T47D (cell line): ENCODE measurements at regions not wholly inside any gene's neighbourhood (a gene's known extent, or its start where the extent isn't known, plus 50 kb on each side); places are given as distances from the start of the nearest gene placed in this dataset.
"Not testable (repeated sequence)": the region's sequence is repeated elsewhere in the genome, so short reads cannot be mapped to it uniquely, and the experiment has no call there.

Source experiments
- DNase-seq, 2 experiments: peaks; one replicate each; pipeline versions ENCODE4 v3.0.0 to v3.0.0-alpha.2; 2011 to 2012; ENCODE audit warnings: low read depth in 1 of 2, low spot score in 1 of 2
- JUND ChIP-seq: IDR thresholded peaks from 2 replicates; pipeline ENCODE4 v1.6.1; 2012; ENCODE audit warnings: low read depth
- in situ Hi-C: cut with HindIII; loops from 2 replicates; pipeline ENCODE4 v1.10.0; 2016; ENCODE audit warnings: low sequenced_read_pairs, low pct_unique_long_range_greater_than_20kb

DNA sequence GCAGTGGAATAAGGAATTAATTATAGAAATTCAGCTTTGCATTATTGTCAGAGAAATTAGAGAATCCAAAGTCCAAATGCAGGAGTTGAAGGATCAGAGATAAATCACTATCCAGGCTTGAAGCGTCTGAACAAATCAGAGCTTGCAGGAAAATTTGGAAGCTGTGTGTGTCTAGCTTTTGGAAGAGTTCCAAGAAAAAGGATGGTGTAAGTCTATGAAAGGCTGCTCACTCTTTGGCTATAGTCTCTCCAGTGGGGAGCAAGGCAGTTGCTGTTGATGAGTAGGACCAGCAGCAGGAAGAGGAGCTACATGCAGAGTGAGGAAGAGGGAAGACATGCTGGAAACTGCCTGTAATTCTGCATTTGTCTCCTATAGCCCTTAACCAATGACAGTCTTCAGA lies 464.3 kb upstream of the GRM7 start:
- no peak for TF ChIP-seq JUND
- in situ Hi-C loops: no loop called here
- no peak for DNase-seq

DNA sequence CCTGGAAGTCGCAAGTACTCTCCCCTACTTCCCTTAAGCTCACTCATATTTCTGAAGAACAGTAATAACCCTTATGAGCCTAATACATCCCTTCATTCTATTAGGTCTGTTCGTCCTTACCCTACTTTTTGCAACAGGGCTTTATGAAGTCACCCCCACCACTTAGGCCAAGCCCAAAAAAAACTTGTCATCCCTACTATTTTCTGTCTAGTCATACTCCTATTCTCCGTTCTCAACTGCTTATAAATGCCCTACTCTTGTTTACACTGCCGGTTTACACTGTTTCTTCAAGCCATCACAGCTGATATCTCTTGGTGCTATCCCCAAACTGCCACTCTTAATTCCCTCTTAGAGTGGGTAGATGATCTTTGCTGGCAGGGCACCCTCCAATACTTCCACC lies 458.2 kb upstream of the GRM7 start:
- DNase-seq, in situ Hi-C loops: not testable (repeated sequence)

- in situ Hi-C loops, DNase-seq: not testable (repeated sequence)
Measured at GRCh38 chr3:6406923-6407322, 454.0 kb upstream of the GRM7 start.

- TF ChIP-seq JUND: no peak
- no peak for DNase-seq
- in situ Hi-C loops: no loop called here
Measured at GRCh38 chr3:6416049-6416661, 444.8 kb upstream of the GRM7 start.

DNA sequence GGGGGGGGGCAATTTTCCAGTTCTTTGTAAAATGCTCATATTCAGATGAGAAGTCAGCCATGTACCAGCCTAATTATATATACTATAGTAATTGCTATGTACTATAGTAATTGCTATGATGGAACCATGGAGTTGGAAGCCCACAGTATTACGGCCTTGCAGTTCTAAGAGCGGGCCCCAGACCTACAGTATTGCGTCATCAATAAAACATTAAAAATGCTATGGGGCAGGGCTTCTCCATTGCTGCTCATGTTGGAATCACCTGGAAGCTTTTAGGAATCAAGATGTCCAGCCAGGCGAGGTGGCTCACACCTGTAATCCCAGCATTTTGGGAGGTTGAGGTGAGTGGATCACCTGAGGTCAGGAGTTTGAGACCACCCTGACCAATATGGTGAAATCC lies 443.7 kb upstream of the GRM7 start:
- TF ChIP-seq JUND: no peak
- DNase-seq: no peak
- in situ Hi-C loops: no loop called here

GRCh38 chr3:6418485-6418884 lies 442.4 kb upstream of the GRM7 start:
- no peak for TF ChIP-seq JUND
- in situ Hi-C loops: no loop called here
- DNase-seq: no peak

DNA sequence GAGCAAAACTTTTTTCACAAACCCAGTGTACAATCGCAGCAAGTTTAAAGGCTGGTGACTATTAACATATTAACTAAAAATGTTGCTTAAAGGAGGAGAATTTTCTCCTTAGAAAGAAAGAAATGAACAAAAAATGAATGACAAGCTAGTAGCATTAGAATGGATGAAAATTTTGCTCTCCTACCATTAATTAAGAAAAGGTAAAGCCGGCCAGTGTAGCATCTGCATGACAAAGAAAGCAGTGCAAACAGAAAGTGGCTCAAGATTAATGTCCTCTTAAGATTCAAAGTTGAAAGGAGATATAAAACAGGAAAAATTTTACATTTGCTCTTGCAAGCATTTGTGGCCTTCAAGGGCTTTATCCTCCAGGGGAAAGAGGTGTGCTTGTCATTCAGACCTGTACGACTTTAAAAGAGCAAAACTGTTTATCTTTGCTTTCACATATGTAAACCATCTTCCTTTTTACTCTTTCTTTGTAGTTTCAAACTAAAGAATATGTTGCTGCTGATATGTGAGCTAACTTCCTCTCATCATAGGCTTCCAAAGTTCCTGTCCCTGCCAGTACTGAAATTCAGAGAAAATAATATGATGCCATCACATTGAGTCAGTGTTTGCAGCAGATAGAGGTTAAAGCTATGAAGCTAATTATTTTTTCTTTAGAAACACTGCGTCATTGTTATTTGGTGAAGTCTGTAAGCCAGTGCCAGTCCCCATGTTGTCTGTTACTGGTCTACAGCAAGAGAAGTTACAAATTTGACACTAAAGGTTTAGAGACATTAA lies 439.1 kb upstream of the GRM7 start:
- no peak for DNase-seq
- in situ Hi-C loops: no loop called here
- TF ChIP-seq JUND: no peak

DNA sequence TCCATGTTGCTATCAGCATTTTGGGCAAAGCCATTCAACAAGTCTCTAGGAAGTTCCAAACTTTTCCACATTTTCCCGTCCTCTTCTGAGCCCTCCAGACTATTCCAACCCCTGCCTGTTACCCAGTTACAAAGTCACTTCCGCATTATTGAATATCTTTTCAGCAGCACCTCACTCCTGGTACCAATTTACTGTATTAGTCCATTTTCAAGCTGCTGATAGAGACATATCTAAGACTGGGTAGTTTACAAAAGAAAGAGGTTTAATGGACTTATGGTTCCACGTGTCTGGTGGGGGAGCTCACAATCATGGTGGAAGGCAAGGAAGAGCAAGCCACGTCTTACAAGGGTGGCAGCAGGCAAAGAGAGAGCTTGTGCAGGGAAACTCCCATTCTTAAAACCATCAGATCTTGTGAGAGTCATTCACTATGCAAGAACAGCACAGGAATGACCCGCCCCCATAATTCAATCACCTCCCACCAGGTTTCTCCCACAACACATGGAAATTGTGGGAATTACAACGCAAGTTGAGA lies 435.6 kb upstream of the GRM7 start:
- in situ Hi-C loops: no loop called here
- DNase-seq: no peak
- TF ChIP-seq JUND: no peak

DNA sequence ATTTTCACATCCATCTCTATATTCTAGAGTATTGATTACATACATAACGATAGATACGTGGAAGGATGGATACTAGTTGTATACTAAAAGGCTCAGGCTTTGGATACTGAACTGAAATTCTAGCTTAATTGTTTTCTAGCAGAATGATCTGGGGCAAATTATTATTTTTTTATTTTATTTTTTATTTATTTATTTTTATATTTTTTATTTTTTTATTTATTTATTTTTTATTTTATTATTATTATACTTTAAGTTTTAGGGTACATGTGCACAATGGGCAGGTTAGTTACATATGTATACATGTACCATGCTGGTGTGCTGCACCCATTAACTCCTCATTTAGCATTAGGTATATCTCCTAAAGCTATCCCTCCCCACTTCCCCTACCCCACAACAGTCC lies 432.6 kb upstream of the GRM7 start:
- in situ Hi-C loops, DNase-seq: not testable (repeated sequence)

GRCh38 chr3:6435951-6436350 lies 425.0 kb upstream of the GRM7 start:
- no peak for DNase-seq
- in situ Hi-C loops: no loop called here
- no peak for TF ChIP-seq JUND

- no peak for DNase-seq
- in situ Hi-C loops: no loop called here
- no peak for TF ChIP-seq JUND
Measured at GRCh38 chr3:6437631-6438030, 423.3 kb upstream of the GRM7 start.

DNA sequence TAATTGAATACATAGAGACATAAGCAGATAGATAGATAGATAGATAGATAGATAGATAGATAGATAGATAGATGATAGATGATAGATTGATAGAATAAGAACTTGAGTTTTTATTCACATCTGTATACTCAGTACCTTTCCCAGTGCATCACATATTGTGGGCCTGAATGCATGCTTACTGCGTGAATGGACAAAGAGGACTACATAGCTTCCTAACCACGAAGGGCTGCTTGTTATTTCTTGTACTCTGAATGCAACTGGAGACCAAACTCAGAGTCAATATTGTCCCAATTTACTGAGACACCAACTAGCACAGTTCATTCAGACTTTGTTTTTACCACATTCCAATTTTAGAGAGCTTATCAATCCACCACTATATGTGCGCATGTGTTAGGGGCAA lies 422.9 kb upstream of the GRM7 start:
- TF ChIP-seq JUND: no peak
- in situ Hi-C loops: no loop called here

DNA sequence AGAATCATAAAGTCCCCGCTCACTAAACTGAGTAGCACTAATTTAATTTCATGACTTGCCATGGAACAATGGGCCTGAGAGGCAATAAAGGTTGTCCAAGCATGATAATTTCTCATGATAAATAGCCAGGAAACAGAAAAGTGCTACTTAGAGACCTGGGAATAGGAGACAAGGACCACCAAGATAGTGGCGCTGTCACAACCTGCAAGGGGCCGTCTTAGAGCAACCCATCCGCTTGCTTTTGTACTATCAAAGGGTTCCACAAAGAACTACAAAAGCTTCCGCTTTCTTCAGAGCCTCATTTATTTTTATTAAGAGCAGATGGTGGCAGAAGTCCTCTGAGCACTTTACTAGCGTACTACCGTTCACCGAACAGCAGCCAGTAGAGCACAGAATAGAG lies 421.7 kb upstream of the GRM7 start:
- in situ Hi-C loops: no loop called here
- TF ChIP-seq JUND: no peak
- no peak for DNase-seq

More for the DNA sequence above, 422.9 kb upstream of the GRM7 start:
- no peak for DNase-seq

DNA sequence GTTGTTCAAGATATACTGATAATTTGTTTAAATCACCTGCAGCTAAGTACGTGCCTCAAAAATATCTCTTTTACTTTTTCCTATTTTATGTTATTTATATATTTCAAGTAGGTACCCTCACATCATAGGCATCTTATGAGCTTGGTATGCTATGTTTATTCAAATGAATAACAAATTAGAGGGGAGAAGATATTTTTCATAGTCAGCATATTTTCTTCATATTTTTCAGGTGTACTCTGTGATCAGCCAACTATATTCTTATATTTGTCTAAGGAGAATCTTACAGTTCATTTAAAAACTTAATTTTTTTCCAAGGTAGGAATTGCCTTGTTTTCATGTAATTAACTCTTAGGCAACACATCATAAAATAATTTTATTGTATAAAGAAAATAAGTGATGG lies 421.1 kb upstream of the GRM7 start:
- TF ChIP-seq JUND: no peak
- in situ Hi-C loops: no loop called here
- no peak for DNase-seq
